GM12878 (cell line): ENCODE measurements at regions not wholly inside any gene's neighbourhood (a gene's known extent, or its start where the extent isn't known, plus 50 kb on each side); places are given as distances from the start of the nearest gene placed in this dataset.

Experiments
- ATAC-seq: fragments of 200-7000 bp; cut with Tn5 transposase; 3 replicates; pipeline ENCODE4 v1.9.1; 2020; ENCODE audit warnings: mild to moderate bottlenecking, moderate library complexity
- BruUV-seq: library from RNA; stranded (reverse); fragments of 400-500 nt; replicated peaks from 2 replicates; lab custom pipeline; 2021; lab: Mats Ljungman, UMichigan
- CTCF ChIA-PET: fragments of 300-600 bp; sonication (Branson Sonifier 250); formaldehyde crosslinking; extraction: SDS; loops from one replicate; lab custom pipeline; 2021; ENCODE audit warnings: inconsistent platforms; lab: Yijun Ruan, JAX
- POLR2A ChIA-PET: fragments of 350-600 bp; formaldehyde crosslinking; extraction: SDS; loops from one replicate; lab custom pipeline; 2021; ENCODE audit warnings: inconsistent platforms; lab: Charles Lee
- RAD21 ChIA-PET: fragments of 300-600 bp; sonication (Branson Sonifier 250); formaldehyde crosslinking; loops from one replicate; lab custom pipeline; 2023; ENCODE audit warnings: antibody characterized with exemption; ENCODE audit not compliant: unreplicated experiment; lab: Charles Lee
- SMC1A ChIA-PET: fragments of 300-600 bp; sonication (Branson Sonifier 250); formaldehyde crosslinking; loops from one replicate; lab custom pipeline; 2023; ENCODE audit not compliant: unreplicated experiment, uncharacterized antibody; lab: Charles Lee
- DNase-seq: peaks from one replicate; pipeline ENCODE4 v3.0.0-alpha.2; 2011; ENCODE audit warnings: low read depth, low spot score
- FAIRE-seq: peaks from 3 replicates; lab custom pipeline; 2011; peaks lifted over from hg19 to GRCh38; lab: Jason Lieb, UNC
- H2AFZ ChIP-seq: 2 replicates; pipeline ENCODE4 v1.6.0; 2011; ENCODE audit warnings: low read depth, low read length, control low read depth; ENCODE audit not compliant: control insufficient read depth
- H3K27ac ChIP-seq: 2 replicates; pipeline ENCODE4 v1.5.1; 2011; ENCODE audit warnings: control low read depth; ENCODE audit not compliant: control insufficient read depth, insufficient read depth
- H3K27me3 ChIP-seq, 2 experiments: replicated peaks in 1 of 2; 2 replicates each; pipeline versions ENCODE4 v1.6.0 to v1.6.1; 2011; ENCODE audit warnings: low read length in 1 of 2; ENCODE audit not compliant: control insufficient read depth in 2 of 2, insufficient read depth in 2 of 2
- H3K36me3 ChIP-seq, 2 experiments: 2 replicates each; pipeline ENCODE4 v1.5.1; 2011; ENCODE audit warnings: low read length in 1 of 2; ENCODE audit not compliant: control insufficient read depth in 2 of 2, insufficient read depth in 2 of 2
- H3K4me1 ChIP-seq: 2 replicates; pipeline ENCODE4 v1.6.1; 2011; ENCODE audit warnings: mild to moderate bottlenecking, low read length, moderate library complexity, mixed read lengths; ENCODE audit not compliant: control insufficient read depth, insufficient read depth
- H3K4me2 ChIP-seq: 2 replicates; pipeline ENCODE4 v1.6.0; 2011; ENCODE audit warnings: control low read depth; ENCODE audit not compliant: control insufficient read depth, insufficient read depth
- H3K4me3 ChIP-seq: fragments of 200-600 bp; sonication (generic); 2 replicates; pipeline ENCODE4 v1.5.1; 2016
- H3K79me2 ChIP-seq: 2 replicates; pipeline ENCODE4 v1.6.0; 2011; ENCODE audit warnings: low read length; ENCODE audit not compliant: control insufficient read depth, insufficient read depth
- H3K9ac ChIP-seq: 2 replicates; pipeline ENCODE4 v1.8.0; 2011; ENCODE audit warnings: low read length, control low read depth, mixed read lengths; ENCODE audit not compliant: control insufficient read depth, insufficient read depth
- H3K9me3 ChIP-seq: replicated peaks from 3 replicates; pipeline ENCODE4 v1.5.1; 2011; ENCODE audit warnings: mild to moderate bottlenecking, low read length; ENCODE audit not compliant: control insufficient read depth, insufficient read depth
- H4K20me1 ChIP-seq: 2 replicates; pipeline ENCODE4 v1.6.0; 2011; ENCODE audit not compliant: control insufficient read depth, insufficient read depth
- KAT2A ChIP-seq: conservative IDR thresholded peaks from 2 replicates; pipeline ENCODE4 v1.6.1; 2011; ENCODE audit warnings: low read depth, low read length; ENCODE audit not compliant: control insufficient read depth
- POLR2AphosphoS2 ChIP-seq: IDR thresholded peaks from 2 replicates; pipeline ENCODE4 v1.6.1; 2011; ENCODE audit warnings: low read depth, mild to moderate bottlenecking, low read length, improper control_type of control experiment, moderate library complexity
- RFX5 ChIP-seq: IDR thresholded peaks from 2 replicates; pipeline ENCODE4 v1.6.1; 2011; ENCODE audit warnings: low read depth, low read length, improper control_type of control experiment
- SIN3A ChIP-seq: IDR thresholded peaks from 2 replicates; pipeline ENCODE4 v1.6.1; 2012; ENCODE audit warnings: low read depth, low read length, improper control_type of control experiment
- SIX5 ChIP-seq: IDR thresholded peaks from 2 replicates; pipeline ENCODE4 v1.6.1; 2011; ENCODE audit warnings: mild to moderate bottlenecking, low read depth, low read length, moderate library complexity; ENCODE audit not compliant: severe bottlenecking
- TCF7 ChIP-seq: IDR thresholded peaks from 2 replicates; pipeline ENCODE4 v1.6.1; 2014; ENCODE audit warnings: antibody characterized with exemption, borderline replicate concordance
- ZNF217 ChIP-seq: fragments of 450-650 bp; IDR thresholded peaks from 2 replicates; pipeline ENCODE4 v1.6.1; 2017; ENCODE audit warnings: antibody characterized with exemption, mild to moderate bottlenecking
- ZNF622 ChIP-seq: fragments of 450-650 bp; IDR thresholded peaks from 2 replicates; pipeline ENCODE4 v1.6.1; 2017; ENCODE audit warnings: mild to moderate bottlenecking, inconsistent platforms
- WGBS: methylation state at CpG from one replicate; pipeline ENCODE4 v1.1.6; 2016; ENCODE audit warnings: low lambda C conversion rate; ENCODE audit not compliant: insufficient replicate concordance, insufficient coverage; ENCODE audit errors: missing lambda C conversion rate; 5-methylcytosine and 5-hydroxymethylcytosine counted together
- in situ Hi-C: fragments of 300-500 bp; cut with MboI; formaldehyde crosslinking; loops from 9 replicates; pipeline ENCODE4 v1.14.3; 2018; ENCODE audit warnings: mixed read lengths
- intact Hi-C: fragments of 100-400 bp; cut with micrococcal nuclease; formaldehyde crosslinking; loops from one replicate; pipeline ENCODE4 v1.14.2; 2022; ENCODE audit not compliant: unreplicated experiment
- TF ChIP-seq, protein P1 (sequence below): IDR thresholded peaks from 2 replicates; pipeline ENCODE4 v1.6.1; 2011; ENCODE audit warnings: borderline replicate concordance, low read depth, mild to moderate bottlenecking, moderate library complexity, mixed read lengths, low read length; ENCODE audit not compliant: insufficient read depth; ENCODE audit errors: extremely low read length
- TF ChIP-seq, protein P2 (sequence below): fragments of 450-650 bp; IDR thresholded peaks from 2 replicates; pipeline ENCODE4 v1.6.1; 2016; ENCODE audit warnings: mild to moderate bottlenecking
- TF ChIP-seq, protein P3 (sequence below), 3 experiments: IDR thresholded peaks in 2 of 3; conservative IDR thresholded peaks in 1 of 3; 2 replicates each; pipeline ENCODE4 v1.5.1; 2011; ENCODE audit warnings: low read depth in 3 of 3, low read length in 3 of 3, mild to moderate bottlenecking in 3 of 3, control low read depth in 2 of 3, moderate library complexity in 2 of 3, inconsistent platforms in 1 of 3, mixed read lengths in 1 of 3; ENCODE audit not compliant: control insufficient read depth in 2 of 3, insufficient read depth in 1 of 3; ENCODE audit errors: extremely low read depth in 1 of 3

DNA sequence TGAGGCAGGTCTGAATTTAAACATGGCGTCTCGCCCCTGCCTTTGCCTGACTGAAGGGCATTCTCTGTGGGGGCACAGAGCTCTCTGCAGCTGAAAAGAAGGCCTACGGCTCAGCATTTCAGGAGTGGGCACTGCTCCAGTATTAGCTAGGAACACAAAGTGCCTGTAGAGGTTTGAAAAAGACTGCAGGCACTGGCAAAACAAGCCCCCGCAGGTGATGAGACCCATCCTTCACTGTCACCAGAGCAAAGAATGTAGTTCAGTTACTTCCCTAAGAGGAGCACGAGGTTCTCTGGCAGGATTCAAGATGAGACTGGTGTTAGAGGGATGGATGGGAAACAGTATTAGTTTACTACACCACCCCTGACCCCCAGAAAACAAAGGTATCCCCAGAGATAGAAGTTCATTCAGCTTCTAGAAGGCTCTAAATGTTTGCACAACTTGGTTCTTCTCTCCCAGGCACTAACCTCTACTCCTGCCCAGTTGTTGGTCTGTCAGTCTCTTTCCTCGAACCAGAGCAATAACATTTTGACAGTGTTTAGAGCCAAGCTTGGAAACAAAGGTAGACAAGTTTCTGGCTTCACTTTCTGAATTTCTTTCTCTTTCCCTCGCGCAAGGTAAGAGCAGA lies 101.9 kb upstream of the KCNE2 start:
- Histone ChIP-seq H3K27me3 (no peaks in the 10 kb centered on the region), H3K27ac (no peak overlapping the region), H3K36me3 (no peaks in the 10 kb centered on the region), H3K4me3 (no peak overlapping the region), H3K79me2 (no peaks in the 10 kb centered on the region), H3K9me3 (peaks cover 3% of the 10 kb centered on the region; the same call in 2 of the 3 replicates), H4K20me1 (no peaks in the 10 kb centered on the region), H3K4me1 (no peaks in the 10 kb centered on the region), H3K9ac (no peak overlapping the region), H2AFZ (no peak overlapping the region), H3K4me2 (no peak overlapping the region)
- in situ Hi-C loops (no loop called here), intact Hi-C loops (no loop called here)
- no peak for DNase-seq
- no TSS peak for BruUV-seq
- RAD21 ChIA-PET: no interaction called here
- ATAC-seq: no peak
- POLR2A ChIA-PET: no interaction called here
- CTCF ChIA-PET: no interaction called here
- 46% methylated on average over 8 of the region's 8 CpGs for WGBS
- SMC1A ChIA-PET: no interaction called here
- TF ChIP-seq, protein P1, sequence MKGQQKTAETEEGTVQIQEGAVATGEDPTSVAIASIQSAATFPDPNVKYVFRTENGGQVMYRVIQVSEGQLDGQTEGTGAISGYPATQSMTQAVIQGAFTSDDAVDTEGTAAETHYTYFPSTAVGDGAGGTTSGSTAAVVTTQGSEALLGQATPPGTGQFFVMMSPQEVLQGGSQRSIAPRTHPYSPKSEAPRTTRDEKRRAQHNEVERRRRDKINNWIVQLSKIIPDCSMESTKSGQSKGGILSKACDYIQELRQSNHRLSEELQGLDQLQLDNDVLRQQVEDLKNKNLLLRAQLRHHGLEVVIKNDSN: no peak
- TF ChIP-seq SIN3A (no peak), TCF7 (no peak), ZNF622 (no peak)
- FAIRE-seq: no peak

DNA sequence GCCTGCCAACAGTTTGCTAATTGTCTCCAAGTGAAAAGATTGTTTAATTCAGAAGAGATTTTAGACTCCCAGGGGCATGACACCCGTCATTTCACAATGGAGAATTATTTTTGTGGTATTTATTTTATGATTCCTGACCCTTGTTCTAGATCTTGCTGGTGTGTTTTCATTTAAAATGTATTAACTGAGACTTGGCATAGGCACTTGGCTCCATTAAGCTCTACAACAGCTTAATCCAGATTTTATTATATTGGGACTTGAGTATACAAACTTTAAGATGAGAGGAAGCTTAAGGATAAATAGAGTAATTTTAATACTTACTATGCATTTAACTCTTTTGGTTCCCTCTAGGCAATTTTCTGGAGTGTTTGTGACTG lies 101.3 kb upstream of the KCNE2 start:
- no peaks in the 10 kb centered on the region for H3K27me3 ChIP-seq
- no peak overlapping the region for H3K9ac ChIP-seq
- in situ Hi-C loops (no loop called here), intact Hi-C loops (no loop called here)
- no peak overlapping the region for H3K27ac ChIP-seq
- CTCF ChIA-PET: no interaction called here
- no peak for DNase-seq
- FAIRE-seq: no peak
- no peaks in the 10 kb centered on the region for H3K4me1 ChIP-seq
- RAD21 ChIA-PET: no interaction called here
- peaks cover 3% of the 10 kb centered on the region; the same call in 2 of the 3 replicates for H3K9me3 ChIP-seq
- no peak overlapping the region for H3K4me3 ChIP-seq
- SMC1A ChIA-PET: no interaction called here
- H3K4me2 ChIP-seq: no peak overlapping the region
- no peaks in the 10 kb centered on the region for H3K36me3 ChIP-seq
- no peaks in the 10 kb centered on the region for H4K20me1 ChIP-seq
- no TSS peak for BruUV-seq
- 0% methylated on average over 1 of the region's 1 CpG for WGBS
- POLR2A ChIA-PET: no interaction called here
- ATAC-seq: no peak
- no peaks in the 10 kb centered on the region for H3K79me2 ChIP-seq
- H2AFZ ChIP-seq: no peak overlapping the region
- TF ChIP-seq POLR2AphosphoS2 (no peak), ZNF217 (no peak), ZNF622 (no peak), SIX5 (no peak), KAT2A (no peak), RFX5 (no peak)
- TF ChIP-seq, protein P2, sequence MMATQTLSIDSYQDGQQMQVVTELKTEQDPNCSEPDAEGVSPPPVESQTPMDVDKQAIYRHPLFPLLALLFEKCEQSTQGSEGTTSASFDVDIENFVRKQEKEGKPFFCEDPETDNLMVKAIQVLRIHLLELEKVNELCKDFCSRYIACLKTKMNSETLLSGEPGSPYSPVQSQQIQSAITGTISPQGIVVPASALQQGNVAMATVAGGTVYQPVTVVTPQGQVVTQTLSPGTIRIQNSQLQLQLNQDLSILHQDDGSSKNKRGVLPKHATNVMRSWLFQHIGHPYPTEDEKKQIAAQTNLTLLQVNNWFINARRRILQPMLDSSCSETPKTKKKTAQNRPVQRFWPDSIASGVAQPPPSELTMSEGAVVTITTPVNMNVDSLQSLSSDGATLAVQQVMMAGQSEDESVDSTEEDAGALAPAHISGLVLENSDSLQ: no peak
- TF ChIP-seq, protein P3, sequence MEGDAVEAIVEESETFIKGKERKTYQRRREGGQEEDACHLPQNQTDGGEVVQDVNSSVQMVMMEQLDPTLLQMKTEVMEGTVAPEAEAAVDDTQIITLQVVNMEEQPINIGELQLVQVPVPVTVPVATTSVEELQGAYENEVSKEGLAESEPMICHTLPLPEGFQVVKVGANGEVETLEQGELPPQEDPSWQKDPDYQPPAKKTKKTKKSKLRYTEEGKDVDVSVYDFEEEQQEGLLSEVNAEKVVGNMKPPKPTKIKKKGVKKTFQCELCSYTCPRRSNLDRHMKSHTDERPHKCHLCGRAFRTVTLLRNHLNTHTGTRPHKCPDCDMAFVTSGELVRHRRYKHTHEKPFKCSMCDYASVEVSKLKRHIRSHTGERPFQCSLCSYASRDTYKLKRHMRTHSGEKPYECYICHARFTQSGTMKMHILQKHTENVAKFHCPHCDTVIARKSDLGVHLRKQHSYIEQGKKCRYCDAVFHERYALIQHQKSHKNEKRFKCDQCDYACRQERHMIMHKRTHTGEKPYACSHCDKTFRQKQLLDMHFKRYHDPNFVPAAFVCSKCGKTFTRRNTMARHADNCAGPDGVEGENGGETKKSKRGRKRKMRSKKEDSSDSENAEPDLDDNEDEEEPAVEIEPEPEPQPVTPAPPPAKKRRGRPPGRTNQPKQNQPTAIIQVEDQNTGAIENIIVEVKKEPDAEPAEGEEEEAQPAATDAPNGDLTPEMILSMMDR (IDR thresholded peaks at IDR 0.05 in 2 of 3, conservative IDR thresholded peaks at IDR 0.05 in 1 of 3; ENCODE audit: control insufficient read depth in 2 of 3, extremely low read depth in 1 of 3, insufficient read depth in 1 of 3, low read depth in 3 of 3, low read length in 3 of 3): no peak
